T47D (cell line): ENCODE measurements at regions not wholly inside any gene's neighbourhood (a gene's known extent, or its start where the extent isn't known, plus 50 kb on each side); places are given as distances from the start of the nearest gene placed in this dataset.
A peak's percentile ranks its signal among the peaks of the same experiment; 100 is the strongest.
"Not testable (repeated sequence)": the region's sequence is repeated elsewhere in the genome, so short reads cannot be mapped to it uniquely, and the experiment has no call there.

ENCODE experiments used
- DNase-seq, 2 experiments: peaks; one replicate each; pipeline versions ENCODE4 v3.0.0 to v3.0.0-alpha.2; 2011 to 2012; ENCODE audit warnings: low read depth in 1 of 2, low spot score in 1 of 2
- JUND ChIP-seq: IDR thresholded peaks from 2 replicates; pipeline ENCODE4 v1.6.1; 2012; ENCODE audit warnings: low read depth
- in situ Hi-C: cut with HindIII; loops from 2 replicates; pipeline ENCODE4 v1.10.0; 2016; ENCODE audit warnings: low sequenced_read_pairs, low pct_unique_long_range_greater_than_20kb

DNA sequence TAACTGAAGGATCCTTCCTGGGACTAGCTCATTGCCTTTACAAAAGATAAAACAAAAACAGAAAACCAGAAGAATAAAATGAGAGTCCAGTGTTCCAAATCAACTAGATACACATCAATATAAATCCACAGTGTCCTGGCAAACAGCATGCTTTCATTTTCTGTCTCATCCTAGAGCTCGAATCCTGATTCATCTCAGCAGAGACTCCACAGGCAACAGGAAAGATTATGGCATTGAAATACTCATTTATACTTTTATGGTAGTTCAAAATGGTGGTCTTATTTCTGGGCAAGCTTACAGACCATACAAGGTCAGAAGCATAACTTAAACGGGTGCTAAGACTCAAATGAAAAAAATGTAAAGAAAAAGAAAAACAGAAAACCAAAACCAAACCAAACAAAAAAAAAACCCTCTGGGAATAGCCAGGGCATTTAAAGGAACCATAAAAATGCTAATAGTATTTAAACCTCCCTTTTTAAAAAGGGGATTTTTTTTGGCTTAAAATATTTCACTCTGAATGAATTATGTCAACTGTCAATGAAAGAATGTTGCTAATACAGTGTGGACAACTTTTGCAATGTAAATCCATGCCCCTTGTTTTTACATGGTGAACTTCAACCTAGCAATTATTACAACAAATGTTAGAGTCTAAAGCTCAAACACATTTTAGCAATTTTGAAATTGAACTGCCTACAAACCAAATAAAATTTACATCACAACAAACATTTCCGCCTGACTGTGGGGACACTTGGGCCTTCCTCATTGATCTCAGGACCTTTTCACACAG is 57.9 kb downstream of the GPR101 start:
- in situ Hi-C loops, result no loop called here
- no peak for TF ChIP-seq JUND
- no peak for DNase-seq

DNA sequence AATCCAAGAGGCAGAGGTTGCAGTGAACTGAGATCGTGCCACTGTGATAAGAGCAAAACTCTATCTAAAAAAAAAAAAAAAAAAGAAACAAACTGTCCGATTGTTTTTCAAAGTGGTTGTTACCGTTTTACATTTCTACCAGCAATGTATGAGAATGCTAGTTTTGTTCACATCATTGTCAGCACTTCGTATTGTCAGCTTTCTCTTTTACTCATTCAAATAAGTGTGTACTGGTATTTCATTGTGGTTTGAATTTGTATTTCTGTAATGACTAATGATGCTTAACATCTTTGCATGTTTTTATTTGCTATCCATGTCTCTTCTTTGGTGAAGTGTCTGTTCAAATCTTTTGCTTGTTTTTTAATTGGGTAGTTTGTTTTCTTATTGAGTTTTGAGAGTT is 65.8 kb downstream of the GPR101 start:
- no peak for TF ChIP-seq JUND
- in situ Hi-C loops, result no loop called here

DNA sequence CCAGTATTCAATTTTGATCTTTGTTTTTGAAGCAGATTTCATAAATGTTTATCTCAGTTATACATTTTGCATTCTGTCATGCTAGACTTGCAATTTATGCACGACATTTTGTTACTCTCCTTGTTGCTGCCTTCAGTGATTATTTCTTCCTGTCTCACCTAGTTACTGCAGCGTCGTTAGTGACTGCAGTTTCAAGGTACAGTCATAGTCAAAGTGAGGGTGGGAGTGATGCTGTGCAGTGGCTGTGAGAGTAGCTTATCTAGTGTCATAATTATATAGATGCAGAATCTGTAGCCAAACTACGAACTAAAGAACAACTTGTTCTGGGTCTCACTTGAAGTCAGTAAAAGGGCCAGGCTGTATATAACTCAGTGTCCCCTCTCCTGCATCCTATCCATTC is 69.8 kb downstream of the GPR101 start:
- no peak for TF ChIP-seq JUND
- in situ Hi-C loops, result no loop called here
- DNase-seq, result no peak

More for the DNA sequence above, 65.8 kb downstream of the GPR101 start:
- DNase-seq, result no peak

DNA sequence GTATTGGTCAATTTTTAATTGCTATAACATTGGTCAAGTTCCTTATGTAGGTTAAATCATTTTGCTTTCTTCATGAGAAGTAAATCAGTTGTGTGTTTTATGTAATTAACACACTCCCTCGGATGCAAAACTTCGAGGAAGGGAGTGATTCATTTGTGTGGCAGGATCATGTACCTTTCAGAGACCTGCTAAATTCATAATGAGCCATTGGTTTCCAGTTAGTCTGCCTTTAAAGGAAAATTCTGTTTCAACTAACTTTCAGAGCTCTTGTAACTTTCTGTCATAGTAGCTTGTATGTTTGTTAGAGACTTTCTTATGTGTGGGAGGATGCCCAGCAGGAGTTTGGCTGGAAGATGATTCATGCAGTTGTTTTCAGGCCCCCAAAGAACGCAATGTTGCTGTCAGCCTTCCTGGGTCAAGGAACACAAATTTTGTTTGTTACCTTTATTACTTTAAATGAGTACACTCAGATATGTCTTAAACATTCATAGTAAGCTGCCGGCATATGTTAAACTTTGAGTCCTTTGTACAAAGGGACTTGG is 72.1 kb downstream of the GPR101 start:
- TF ChIP-seq JUND, result no peak
- DNase-seq, result no peak
- in situ Hi-C loops, result no loop called here

DNA sequence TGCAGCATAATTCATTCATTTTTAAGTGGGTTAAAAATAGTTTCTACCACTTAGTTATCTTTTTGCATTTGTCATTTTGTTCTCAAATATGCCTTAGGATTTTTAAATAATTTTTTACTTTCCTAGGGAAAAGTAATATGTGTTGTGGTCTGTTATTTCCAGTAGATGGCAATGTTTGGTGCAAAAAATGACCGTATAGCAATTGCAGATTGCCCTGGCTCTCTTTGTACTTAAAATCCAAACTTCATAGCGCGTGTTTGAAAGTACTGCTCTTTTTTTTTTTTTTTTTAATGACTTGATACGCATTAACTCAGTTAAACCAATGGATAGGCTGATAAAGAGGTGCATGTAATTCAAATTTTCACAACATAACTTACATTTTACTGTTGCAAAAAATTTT is 74.4 kb upstream of the RBMX start:
- peak in 1 of 2 experiments; percentile 16 for DNase-seq
- no peak for TF ChIP-seq JUND
- in situ Hi-C loops, result no loop called here

DNA sequence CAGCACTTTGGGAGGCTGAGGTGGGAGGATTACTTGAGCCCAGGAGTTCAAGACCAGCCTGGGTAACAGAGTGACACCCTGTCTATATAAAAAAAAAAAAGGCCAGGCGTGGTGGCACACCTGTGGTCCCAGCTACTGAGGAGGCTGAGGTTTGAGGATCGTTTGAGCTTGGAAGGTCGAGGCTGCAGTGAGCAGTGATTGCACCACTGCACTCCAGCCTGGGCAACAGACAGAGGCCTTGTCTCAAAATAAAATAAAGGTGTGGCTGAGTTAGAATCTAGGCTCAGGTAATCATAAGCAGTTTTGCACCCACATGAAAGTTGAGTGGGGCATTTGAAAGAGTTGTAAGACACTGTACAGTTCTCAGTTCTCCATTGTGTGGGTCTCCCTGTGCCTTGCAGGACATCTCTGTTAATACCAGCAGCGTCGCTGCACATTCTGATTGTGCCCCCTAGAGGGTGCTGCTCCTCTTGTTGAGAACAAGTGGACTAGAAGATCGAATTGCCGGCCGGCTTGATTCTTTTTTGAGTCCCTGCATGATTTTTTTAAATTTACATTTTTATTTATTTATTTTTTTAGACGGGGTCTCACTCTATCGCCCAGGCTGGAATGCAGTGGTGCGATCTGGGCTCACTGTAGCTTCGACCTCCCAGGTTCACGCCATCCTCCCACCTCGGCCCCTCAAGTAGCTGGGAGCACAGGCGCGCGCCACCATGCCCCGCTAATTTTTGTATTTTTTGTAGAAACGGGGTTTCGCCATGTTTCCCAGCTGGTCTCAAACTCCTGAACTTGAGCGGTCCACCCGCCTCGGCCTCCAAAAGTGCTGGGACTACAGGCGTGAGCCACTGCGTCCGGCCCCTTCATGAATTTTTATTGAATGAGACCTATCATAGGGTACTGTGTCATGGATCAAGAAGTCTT is 73.6 kb upstream of the RBMX start:
- DNase-seq, result peak in 1 of 2 experiments; percentile 74
- TF ChIP-seq JUND, result no peak
- in situ Hi-C loops, result no loop called here

DNA sequence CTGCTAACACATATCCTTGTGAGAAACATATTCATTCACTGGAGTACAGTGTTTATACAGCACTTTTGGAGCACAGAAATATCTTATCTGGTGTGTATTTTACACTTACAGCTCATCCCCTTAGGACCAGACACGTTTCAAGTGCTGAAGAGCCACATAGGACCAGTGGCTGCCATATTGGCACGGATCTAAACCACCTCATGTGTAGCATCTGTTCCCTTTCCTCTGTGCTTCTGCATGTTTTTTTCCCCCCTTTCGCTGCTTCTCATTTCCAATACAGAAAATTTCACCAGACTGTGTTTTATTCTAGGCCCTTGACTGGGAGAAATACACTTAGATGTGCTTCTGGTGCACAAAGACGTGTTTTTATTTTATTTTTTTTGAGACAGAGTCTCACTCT is 69.7 kb upstream of the RBMX start:
- no peak for DNase-seq
- in situ Hi-C loops, result no loop called here
- TF ChIP-seq JUND, result no peak

DNA sequence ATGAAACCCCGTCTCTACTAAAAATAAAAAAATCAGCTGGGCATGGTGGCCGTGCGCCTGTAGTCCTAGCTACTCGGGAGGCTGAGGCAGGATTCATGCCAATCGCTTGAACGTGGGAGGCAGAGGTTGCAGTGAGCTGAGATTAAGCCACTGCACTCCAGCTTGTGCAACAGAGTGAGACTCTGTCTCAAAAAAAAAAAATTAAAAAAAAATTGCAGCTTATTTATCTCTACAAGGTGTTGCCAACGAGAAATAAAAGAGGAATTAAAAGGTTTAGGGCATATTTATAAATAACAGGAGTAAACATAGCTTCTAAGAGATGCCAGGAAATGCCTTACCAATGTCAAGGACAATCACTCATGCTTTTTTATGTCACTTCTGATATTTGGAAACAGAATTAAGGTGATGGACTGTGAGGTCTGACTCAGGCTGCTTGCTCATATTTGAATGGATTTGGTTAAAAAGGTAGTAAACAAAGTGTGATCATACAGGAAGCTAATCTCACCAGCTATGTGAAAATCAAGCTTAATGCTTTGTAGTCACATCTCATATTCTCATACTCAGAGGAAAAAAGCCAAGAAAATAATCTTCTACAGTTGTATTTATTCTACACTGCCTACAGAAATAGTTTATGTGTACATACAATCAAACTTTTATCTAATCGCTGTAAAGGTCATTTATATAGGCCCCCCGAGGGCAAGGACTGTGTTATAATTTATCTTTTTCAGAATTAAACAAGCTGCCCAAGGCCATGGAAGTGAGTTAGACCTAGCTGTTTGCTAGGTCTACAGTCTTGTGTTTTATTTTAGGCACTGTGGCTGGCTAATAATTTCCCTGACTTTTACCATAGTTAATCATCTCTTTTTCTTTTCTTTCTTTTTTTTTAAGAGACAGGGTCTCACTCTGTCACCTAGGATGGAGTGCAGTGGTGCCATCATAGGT is 61.1 kb upstream of the RBMX start:
- in situ Hi-C loops, result no loop called here
- no peak for TF ChIP-seq JUND
- DNase-seq, result no peak

DNA sequence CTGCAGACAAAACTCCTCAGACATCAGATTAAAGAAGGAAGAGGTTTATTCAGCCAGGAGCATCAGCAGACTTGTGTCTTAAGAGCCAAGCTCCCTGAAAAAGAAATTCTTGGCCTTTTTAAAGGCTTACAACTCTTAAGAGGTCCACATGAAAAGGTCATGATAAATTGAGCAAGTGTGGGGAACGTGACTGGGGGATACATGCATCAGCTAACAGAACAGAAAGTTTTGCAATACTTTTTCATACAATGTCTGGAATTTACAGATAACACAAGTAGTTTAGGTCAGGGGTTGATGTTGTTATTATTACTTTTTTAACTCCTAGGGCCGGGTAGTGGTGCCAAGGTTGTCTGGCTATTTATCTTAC is 55.6 kb upstream of the RBMX start:
- in situ Hi-C loops, result no loop called here
- no peak for TF ChIP-seq JUND

DNA sequence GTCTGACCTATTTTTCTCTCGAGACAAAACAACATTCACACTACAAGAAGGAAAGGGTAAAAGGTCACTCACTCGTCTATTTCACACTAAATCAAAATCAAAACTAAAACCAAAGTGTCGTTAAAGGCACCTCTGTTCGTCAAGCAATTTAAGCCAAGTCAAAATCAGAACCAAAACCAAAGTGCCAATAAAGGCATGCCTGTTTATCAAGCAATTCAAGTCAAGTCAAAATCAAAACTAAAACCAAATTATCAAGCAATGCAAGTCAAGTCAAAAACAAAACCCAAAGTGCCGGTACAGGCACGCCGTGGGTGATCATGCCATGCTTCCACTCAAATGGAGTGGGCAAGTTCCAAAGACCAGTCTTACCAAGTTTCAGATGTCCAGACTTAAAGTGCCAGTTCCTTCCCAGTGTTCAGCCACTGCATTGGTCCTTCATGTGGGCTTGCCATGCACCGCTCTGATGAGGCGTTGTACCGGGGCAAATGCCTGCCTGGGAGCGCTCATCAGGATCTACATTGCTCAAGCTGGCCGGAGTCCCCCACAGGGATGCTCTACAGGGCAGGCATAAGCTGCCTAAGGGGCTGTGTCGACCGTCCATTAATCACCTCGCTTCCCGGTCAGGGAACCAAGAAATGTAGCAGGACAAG is 55.1 kb upstream of the RBMX start:
- in situ Hi-C loops, DNase-seq: not testable (repeated sequence)

More for the DNA sequence above, 55.6 kb upstream of the RBMX start:
- no peak for DNase-seq

DNA sequence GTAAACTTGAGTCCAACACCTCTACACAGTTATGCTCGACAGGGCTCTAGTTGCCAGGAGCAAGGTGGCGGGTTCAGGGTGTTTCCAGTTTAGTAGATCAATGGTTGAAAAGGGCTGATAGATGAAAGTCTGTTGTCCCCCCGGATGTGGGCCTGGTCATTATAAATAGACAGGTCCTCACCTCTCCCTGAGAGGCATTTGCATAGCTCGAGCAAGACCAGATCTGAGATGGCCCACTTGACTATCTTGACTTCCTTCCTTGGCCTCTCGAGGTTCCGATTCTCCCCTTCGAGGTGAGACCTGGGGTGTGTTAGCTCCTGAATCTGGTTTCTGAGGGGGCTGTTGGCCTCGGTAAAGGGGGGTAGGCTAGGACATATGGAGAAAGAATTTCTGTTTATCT is 54.1 kb upstream of the RBMX start:
- not testable (repeated sequence) for DNase-seq

DNA sequence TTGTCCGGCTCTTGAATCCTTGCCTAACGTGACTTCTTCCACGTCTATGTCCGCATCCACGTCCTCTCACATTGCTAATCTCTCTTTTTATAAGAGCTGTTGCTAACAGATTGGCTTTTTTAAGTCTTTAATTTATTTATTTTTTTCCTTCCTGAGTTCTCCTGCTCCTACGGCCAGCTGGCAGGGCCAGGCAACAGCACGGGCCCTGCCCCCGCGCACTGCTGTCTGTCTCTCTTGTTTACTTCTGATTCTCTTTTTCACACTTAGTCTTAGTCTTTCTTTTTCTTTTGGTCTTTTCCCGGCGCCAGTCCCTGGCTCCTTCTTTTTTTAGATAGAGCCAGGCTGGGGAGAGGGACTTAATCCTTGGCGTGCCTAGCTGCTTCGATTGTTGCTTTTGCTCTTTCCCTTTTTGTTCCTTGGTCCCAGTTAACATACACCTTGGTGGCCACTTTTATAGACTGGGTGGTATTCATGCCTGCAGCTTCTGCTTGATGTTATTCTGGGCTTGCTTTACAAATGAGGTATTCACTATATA is 53.2 kb upstream of the RBMX start:
- no peak for DNase-seq
- TF ChIP-seq JUND, result no peak
- in situ Hi-C loops, result no loop called here

More for the DNA sequence above, 54.1 kb upstream of the RBMX start:
- in situ Hi-C loops, result not testable (repeated sequence)
